NCI-H2107 treated with DMSO at 0.1 percent for 48 hours (cell line): ENCODE measurements at regions not wholly inside any gene's neighbourhood (a gene's known extent, or its start where the extent isn't known, plus 50 kb on each side); places are given as distances from the start of the nearest gene placed in this dataset.
A peak's percentile ranks its signal among the peaks of the same experiment; 100 is the strongest.

ENCODE experiments used
- DNase-seq: peaks from one replicate; lab custom pipeline; 2025; ENCODE audit not compliant: unreplicated experiment; lab: John Stamatoyannopoulos, UW

- DNase-seq: no peak
These were observed 98.4 kb downstream of the SCG2 start for GRCh38 chr2:223503746-223504145.

- no peak for DNase-seq
These were observed 93.8 kb downstream of the SCG2 start for GRCh38 chr2:223508372-223508771.

GRCh38 chr2:223510713-223511112 lies 91.4 kb downstream of the SCG2 start:
- DNase-seq: no peak

GRCh38 chr2:223511168-223511567 lies 91.0 kb downstream of the SCG2 start:
- DNase-seq: no peak

- no peak for DNase-seq
These were observed 88.2 kb downstream of the SCG2 start for GRCh38 chr2:223513771-223514455.

GRCh38 chr2:223519471-223519870 lies 82.7 kb downstream of the SCG2 start:
- DNase-seq: no peak

GRCh38 chr2:223522796-223523195 lies 79.4 kb downstream of the SCG2 start:
- DNase-seq: no peak

GRCh38 chr2:223523551-223524001 lies 78.6 kb downstream of the SCG2 start:
- DNase-seq: no peak

- DNase-seq: no peak
These were observed 78.1 kb downstream of the SCG2 start for GRCh38 chr2:223524066-223524465.

- DNase-seq: peak; percentile 6
These were observed 76.1 kb downstream of the SCG2 start for GRCh38 chr2:223526106-223526505.

GRCh38 chr2:223528036-223528435 lies 74.1 kb downstream of the SCG2 start:
- DNase-seq: no peak

GRCh38 chr2:223529696-223530095 lies 72.5 kb downstream of the SCG2 start:
- no peak for DNase-seq

GRCh38 chr2:223530811-223531210 lies 71.3 kb downstream of the SCG2 start:
- no peak for DNase-seq

GRCh38 chr2:223532161-223532560 lies 70.0 kb downstream of the SCG2 start:
- no peak for DNase-seq

- no peak for DNase-seq
These were observed 69.4 kb downstream of the SCG2 start for GRCh38 chr2:223532712-223533111.

- no peak for DNase-seq
These were observed 65.6 kb downstream of the SCG2 start for GRCh38 chr2:223536546-223536945.

GRCh38 chr2:223537115-223537514 lies 65.0 kb downstream of the SCG2 start:
- DNase-seq: no peak

GRCh38 chr2:223537651-223538601 lies 64.2 kb downstream of the SCG2 start:
- DNase-seq: peak; percentile 75

- DNase-seq: peak; percentile 47
These were observed 63.2 kb downstream of the SCG2 start for GRCh38 chr2:223538920-223539440.

- DNase-seq: no peak
These were observed 60.6 kb downstream of the SCG2 start for GRCh38 chr2:223541546-223541945.

- no peak for DNase-seq
These were observed 59.7 kb downstream of the SCG2 start for GRCh38 chr2:223542501-223542900.

- no peak for DNase-seq
These were observed 56.8 kb downstream of the SCG2 start for GRCh38 chr2:223545406-223545805.
